ENCODE measurements at regions not wholly inside any gene's neighbourhood (a gene's known extent, or its start where the extent isn't known, plus 50 kb on each side); places are given as distances from the start of the nearest gene placed in this dataset.
A peak's percentile ranks its signal among the peaks of the same experiment; 100 is the strongest.
"Not testable (repeated sequence)": the region's sequence is repeated elsewhere in the genome, so short reads cannot be mapped to it uniquely, and the experiment has no call there.

DNA sequence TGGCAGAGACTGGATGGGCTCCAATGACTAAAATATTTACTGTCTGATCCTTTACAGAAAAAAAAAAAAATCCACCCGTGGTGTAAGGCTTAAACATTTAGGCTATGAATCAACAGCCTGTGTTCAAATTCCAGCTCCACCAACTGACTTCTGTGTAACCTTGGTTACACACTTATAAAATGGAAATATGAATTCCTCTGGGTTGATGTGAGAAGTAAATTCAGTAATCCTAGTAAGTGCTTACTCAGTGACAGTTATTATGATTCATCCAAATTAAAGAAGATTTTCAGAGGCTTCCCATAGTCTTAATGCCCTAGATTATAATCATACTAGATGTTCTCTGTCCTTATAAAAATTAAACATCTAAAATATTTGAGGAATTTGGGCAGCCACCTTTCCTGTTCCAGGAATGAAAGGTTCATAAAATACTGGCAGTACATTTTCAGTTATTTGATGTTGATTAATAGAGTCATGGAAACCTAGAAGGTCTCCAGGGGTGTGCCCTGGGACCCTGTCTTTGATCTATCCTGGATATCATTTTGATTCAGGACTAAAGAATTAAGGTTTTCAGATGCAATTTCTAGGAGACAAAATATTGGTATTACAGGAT, 180.3 kb upstream of the ZNF217 start:
- DNase-seq (ENCODE audit: low read depth, low spot score), result no peak

- DNase-seq (ENCODE audit: low read depth, low spot score), result not testable (repeated sequence)
Measured at GRCh38 chr20:53773066-53773791, 179.6 kb upstream of the ZNF217 start.

GRCh38 chr20:53769041-53769440, 175.4 kb upstream of the ZNF217 start:
- DNase-seq (ENCODE audit: low read depth, low spot score), result no peak

- no peak for DNase-seq (ENCODE audit: low read depth, low spot score)
Measured at GRCh38 chr20:53768329-53768728, 174.7 kb upstream of the ZNF217 start.

- no peak for DNase-seq (ENCODE audit: low read depth, low spot score)
Measured at GRCh38 chr20:53767206-53767930, 173.7 kb upstream of the ZNF217 start.

- DNase-seq (ENCODE audit: low read depth, low spot score), result no peak
Measured at GRCh38 chr20:53764415-53764800, 170.8 kb upstream of the ZNF217 start.

- DNase-seq (ENCODE audit: low read depth, low spot score), result no peak
Measured at GRCh38 chr20:53763707-53764414, 170.2 kb upstream of the ZNF217 start.

- not testable (repeated sequence) for DNase-seq (ENCODE audit: low read depth, low spot score)
Measured at GRCh38 chr20:53762423-53762798, 168.8 kb upstream of the ZNF217 start.

DNA sequence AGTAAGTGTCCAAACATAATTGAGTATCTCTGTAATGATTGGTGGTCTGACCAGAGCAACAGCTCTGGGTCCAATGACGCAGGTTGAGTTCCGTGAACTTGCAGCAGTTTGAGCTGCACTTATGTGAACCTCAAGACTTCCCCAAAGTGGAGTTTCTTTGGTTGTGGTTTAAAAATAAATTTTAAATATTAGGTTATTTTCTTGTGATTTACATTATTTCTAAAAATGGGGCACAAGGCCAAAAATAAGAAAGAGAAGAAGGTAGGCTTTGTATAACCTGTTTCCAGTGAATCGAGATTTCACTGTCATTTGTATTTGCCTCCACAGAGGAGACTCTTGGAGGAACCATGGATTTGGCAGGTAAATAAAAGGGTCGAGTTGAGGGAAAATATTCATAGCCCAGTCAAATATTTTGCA, 166.4 kb upstream of the ZNF217 start:
- DNase-seq (ENCODE audit: low read depth, low spot score), result no peak

DNA sequence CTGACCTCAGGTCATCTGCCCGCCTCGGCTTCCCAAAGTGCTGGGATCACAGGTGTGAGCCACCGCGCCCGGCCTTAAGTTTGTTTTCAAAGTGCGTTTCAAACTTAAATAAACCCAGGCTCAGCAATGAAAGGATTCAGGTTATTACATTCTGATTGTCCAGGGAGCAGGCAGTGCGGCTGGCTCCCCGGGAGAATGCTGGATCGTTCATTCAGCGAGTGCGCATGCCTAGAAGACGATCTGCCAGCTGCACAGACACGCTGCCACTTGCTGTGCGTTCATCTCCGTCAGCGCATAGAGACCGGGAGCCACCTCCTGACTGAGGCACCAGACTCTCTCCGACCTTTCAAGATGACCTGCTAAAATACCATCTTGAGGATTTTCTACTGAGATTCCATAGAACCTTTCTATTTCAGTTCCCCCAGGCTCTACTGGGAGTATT, 163.9 kb upstream of the ZNF217 start:
- DNase-seq (ENCODE audit: low read depth, low spot score), result no peak

DNA sequence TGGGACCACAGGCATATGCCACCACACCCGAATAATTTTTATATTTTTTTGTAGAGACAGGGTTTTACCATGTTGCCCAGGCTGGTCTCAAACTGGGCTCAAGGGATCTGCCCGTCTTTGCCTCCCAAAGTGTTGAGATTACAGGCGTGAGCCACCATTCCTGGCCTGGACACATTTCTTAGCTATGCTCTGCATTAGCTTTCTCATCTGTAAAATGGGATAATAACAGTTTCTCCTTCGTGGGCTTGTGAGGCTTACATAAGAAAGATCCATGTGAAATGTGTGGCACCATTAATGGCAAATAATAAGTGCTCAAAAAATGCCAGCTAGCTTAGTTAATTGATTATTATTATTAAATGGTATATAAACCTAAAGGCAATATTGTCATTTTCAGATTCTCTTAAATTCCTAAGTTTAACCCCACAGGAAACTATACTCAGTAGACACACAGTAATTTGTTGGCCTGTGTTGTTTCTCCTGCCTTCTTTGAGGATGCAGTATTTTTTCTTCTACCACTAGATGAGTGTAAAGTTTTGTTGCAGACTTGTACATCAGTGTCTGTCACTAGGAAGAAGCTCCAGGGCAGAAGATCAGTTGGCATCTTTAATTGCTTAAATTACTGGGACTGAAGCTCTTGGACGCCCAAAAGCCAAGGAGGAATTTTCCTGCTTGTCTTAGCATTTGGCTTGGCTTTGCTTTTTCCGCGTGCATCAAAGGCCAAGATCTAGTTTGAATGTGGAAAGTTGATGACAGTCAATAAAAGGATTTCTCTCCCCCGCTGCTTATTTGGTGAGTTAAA, 162.3 kb upstream of the ZNF217 start:
- DNase-seq (ENCODE audit: low read depth, low spot score), result no peak

DNA sequence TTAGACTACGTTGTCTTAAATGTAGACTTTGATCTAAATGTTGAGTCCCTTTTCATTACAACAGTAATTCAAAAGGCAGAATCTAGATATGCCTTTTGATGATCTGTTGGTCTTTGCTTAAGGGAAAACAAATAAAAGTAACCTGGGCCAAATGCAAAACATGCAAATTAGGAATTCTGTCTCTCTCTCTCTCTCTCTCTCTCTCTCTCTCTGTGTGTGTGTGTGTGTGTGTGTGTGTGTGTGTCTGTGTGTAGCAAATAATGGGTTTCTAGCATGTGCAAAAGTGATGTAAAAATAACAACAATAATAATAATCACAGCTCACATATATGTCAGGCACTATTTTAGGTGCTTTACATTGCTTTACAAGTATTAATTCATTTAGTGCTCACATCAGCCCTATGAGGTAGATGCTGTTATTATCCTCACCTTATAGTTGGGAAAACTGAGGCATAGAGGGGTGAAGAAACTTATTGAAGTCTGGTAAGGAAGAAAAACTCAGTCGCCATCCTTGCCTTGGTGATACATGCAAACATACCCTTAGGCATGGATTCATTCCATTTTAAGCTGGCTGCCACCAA, 160.3 kb upstream of the ZNF217 start:
- DNase-seq (ENCODE audit: low read depth, low spot score), result no peak

- no peak for DNase-seq (ENCODE audit: low read depth, low spot score)
Measured at GRCh38 chr20:53752971-53753879, 159.6 kb upstream of the ZNF217 start.

- DNase-seq (ENCODE audit: low read depth, low spot score), result no peak
Measured at GRCh38 chr20:53752583-53752970, 158.9 kb upstream of the ZNF217 start.

GRCh38 chr20:53751620-53752318, 158.1 kb upstream of the ZNF217 start:
- no peak for DNase-seq (ENCODE audit: low read depth, low spot score)

GRCh38 chr20:53750827-53751619, 157.4 kb upstream of the ZNF217 start:
- DNase-seq (ENCODE audit: low read depth, low spot score), result peak; percentile 46

GRCh38 chr20:53749499-53749898, 155.9 kb upstream of the ZNF217 start:
- no peak for DNase-seq (ENCODE audit: low read depth, low spot score)

GRCh38 chr20:53748821-53749421, 155.3 kb upstream of the ZNF217 start:
- no peak for DNase-seq (ENCODE audit: low read depth, low spot score)

All from brain pericyte (primary cell).